PC-3 (cell line): ENCODE measurements at regions not wholly inside any gene's neighbourhood (a gene's known extent, or its start where the extent isn't known, plus 50 kb on each side); places are given as distances from the start of the nearest gene placed in this dataset.
A peak's percentile ranks its signal among the peaks of the same experiment; 100 is the strongest.

Source experiments
- ATAC-seq: fragments of 200-7000 bp; cut with Tn5 transposase; 2 replicates; pipeline ENCODE4 v1.9.1; 2020; ENCODE audit warnings: mild to moderate bottlenecking, moderate library complexity
- BruUV-seq: library from RNA; stranded (reverse); fragments of 400-500 nt; replicated peaks from 2 replicates; lab custom pipeline; 2021; lab: Mats Ljungman, UMichigan
- CTCF ChIA-PET: fragments of 300-600 bp; sonication (Branson Sonifier 250); formaldehyde crosslinking; loops from one replicate; lab custom pipeline; 2022; ENCODE audit warnings: antibody characterized with exemption; lab: Charles Lee
- POLR2A ChIA-PET: fragments of 300-600 bp; sonication (Branson Sonifier 250); formaldehyde crosslinking; loops from one replicate; lab custom pipeline; 2022; ENCODE audit warnings: antibody characterized with exemption; ENCODE audit not compliant: unreplicated experiment; lab: Charles Lee
- DNase-seq: peaks from one replicate; pipeline ENCODE4 v3.0.0-alpha.2; 2015
- H2AFZ ChIP-seq: fragments of 300-600 bp; sonication (generic); 2 replicates; pipeline ENCODE4 v1.6.0; 2016; ENCODE audit warnings: antibody characterized with exemption, low read length
- H3F3A ChIP-seq: fragments of 300-600 bp; sonication (generic); one replicate; pipeline ENCODE4 v1.6.0; 2017; ENCODE audit warnings: antibody characterized with exemption, low read length, control low read depth, mild to moderate bottlenecking; ENCODE audit not compliant: unreplicated experiment
- H3K27ac ChIP-seq: fragments of 300-600 bp; sonication (generic); 2 replicates; pipeline ENCODE4 v1.5.1; 2016; ENCODE audit warnings: mild to moderate bottlenecking, low read length
- H3K27me3 ChIP-seq: fragments of 300-600 bp; sonication (generic); 2 replicates; pipeline ENCODE4 v1.6.1; 2016; ENCODE audit warnings: low read length, mixed read lengths
- H3K36me3 ChIP-seq: fragments of 300-600 bp; sonication (generic); 2 replicates; pipeline ENCODE4 v1.6.1; 2016; ENCODE audit warnings: low read depth, mixed run types, low read length, mixed read lengths
- H3K4me1 ChIP-seq: fragments of 300-600 bp; sonication (generic); 2 replicates; pipeline ENCODE4 v1.5.1; 2016; ENCODE audit warnings: low read length; ENCODE audit not compliant: insufficient read depth
- H3K4me2 ChIP-seq: fragments of 300-600 bp; sonication (generic); 2 replicates; pipeline ENCODE4 v1.6.0; 2016; ENCODE audit warnings: low read length
- H3K4me3 ChIP-seq: fragments of 300-600 bp; sonication (generic); 2 replicates; pipeline ENCODE4 v1.5.1; 2016; ENCODE audit warnings: mild to moderate bottlenecking, low read length, mixed read lengths
- H3K79me2 ChIP-seq: fragments of 300-600 bp; sonication (generic); 2 replicates; pipeline ENCODE4 v1.6.1; 2017; ENCODE audit warnings: low read length, mixed read lengths
- H3K9ac ChIP-seq: fragments of 300-600 bp; sonication (generic); 2 replicates; pipeline ENCODE4 v1.6.0; 2016; ENCODE audit warnings: mild to moderate bottlenecking, low read length
- H3K9me2 ChIP-seq: fragments of 300-600 bp; sonication (generic); replicated peaks from 2 replicates; pipeline ENCODE4 v1.6.1; 2016; ENCODE audit warnings: mixed run types, low read length, mixed read lengths
- H3K9me3 ChIP-seq: fragments of 300-600 bp; sonication (generic); 2 replicates; pipeline ENCODE4 v1.6.1; 2016; ENCODE audit warnings: low read length, mixed read lengths
- H4K20me1 ChIP-seq: fragments of 300-600 bp; sonication (generic); 2 replicates; pipeline ENCODE4 v1.6.1; 2016; ENCODE audit warnings: low read length, mixed read lengths
- EZH2 ChIP-seq: fragments of 300-600 bp; sonication (generic); IDR thresholded peaks from one replicate; pipeline ENCODE4 v1.6.1; 2017; ENCODE audit warnings: antibody characterized with exemption, mild to moderate bottlenecking, low read length; ENCODE audit not compliant: unreplicated experiment
- EZH2phosphoT487 ChIP-seq: fragments of 300-600 bp; sonication (generic); IDR thresholded peaks from 2 replicates; pipeline ENCODE4 v1.6.1; 2018; ENCODE audit warnings: mild to moderate bottlenecking, antibody characterized with exemption, low read length, borderline replicate concordance
- intact Hi-C: fragments of 100-400 bp; cut with micrococcal nuclease; formaldehyde crosslinking; loops from 2 replicates; pipeline ENCODE4 v1.9.0; 2023
- TF ChIP-seq, protein P1 (sequence below): fragments of 300-600 bp; sonication (generic); conservative IDR thresholded peaks from 2 replicates; pipeline ENCODE4 v1.5.1; 2017; ENCODE audit warnings: antibody characterized with exemption, low read depth, mild to moderate bottlenecking, low read length

DNA sequence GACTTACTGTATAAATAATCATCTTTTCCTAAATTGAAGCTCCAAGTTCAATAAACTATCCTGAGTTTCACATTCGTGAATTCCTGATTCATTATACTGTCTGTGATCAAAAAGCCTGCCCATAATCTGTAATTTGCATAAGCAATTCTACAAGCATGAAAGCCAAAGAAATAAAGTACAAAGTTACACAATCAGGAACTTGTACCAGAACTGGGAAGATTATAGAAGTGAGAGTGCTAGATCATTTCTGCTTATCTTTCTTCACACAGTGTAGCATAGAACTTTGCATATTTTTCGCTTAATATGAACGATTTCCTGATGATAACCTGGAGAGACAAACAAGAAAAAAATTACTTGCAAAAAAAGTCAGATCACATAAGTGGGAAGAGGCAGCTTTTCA is 308.2 kb downstream of the C12orf50 start:
- no TSS peak for BruUV-seq
- intact Hi-C loops: no loop called here
- Histone ChIP-seq H3K27me3 (no peaks in the 10 kb centered on the region), H3K27ac (no peak overlapping the region), H3K79me2 (no peaks in the 10 kb centered on the region), H2AFZ (no peak overlapping the region), H3K4me1 (no peaks in the 10 kb centered on the region), H3K4me3 (no peak overlapping the region), H3K9me3 (no peaks in the 10 kb centered on the region), H3F3A (no peaks in the 10 kb centered on the region), H3K9me2 (no peaks in the 10 kb centered on the region), H3K9ac (no peak overlapping the region), H3K4me2 (no peak overlapping the region), H3K36me3 (no peaks in the 10 kb centered on the region), H4K20me1 (no peaks in the 10 kb centered on the region)
- ChIA-PET POLR2A (no interaction called here), CTCF (no interaction called here)
- TF ChIP-seq EZH2: no peak
- no peak for TF ChIP-seq EZH2phosphoT487
- TF ChIP-seq, protein P1, sequence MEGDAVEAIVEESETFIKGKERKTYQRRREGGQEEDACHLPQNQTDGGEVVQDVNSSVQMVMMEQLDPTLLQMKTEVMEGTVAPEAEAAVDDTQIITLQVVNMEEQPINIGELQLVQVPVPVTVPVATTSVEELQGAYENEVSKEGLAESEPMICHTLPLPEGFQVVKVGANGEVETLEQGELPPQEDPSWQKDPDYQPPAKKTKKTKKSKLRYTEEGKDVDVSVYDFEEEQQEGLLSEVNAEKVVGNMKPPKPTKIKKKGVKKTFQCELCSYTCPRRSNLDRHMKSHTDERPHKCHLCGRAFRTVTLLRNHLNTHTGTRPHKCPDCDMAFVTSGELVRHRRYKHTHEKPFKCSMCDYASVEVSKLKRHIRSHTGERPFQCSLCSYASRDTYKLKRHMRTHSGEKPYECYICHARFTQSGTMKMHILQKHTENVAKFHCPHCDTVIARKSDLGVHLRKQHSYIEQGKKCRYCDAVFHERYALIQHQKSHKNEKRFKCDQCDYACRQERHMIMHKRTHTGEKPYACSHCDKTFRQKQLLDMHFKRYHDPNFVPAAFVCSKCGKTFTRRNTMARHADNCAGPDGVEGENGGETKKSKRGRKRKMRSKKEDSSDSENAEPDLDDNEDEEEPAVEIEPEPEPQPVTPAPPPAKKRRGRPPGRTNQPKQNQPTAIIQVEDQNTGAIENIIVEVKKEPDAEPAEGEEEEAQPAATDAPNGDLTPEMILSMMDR: no peak
- DNase-seq (no peak), ATAC-seq (no peak)

DNA sequence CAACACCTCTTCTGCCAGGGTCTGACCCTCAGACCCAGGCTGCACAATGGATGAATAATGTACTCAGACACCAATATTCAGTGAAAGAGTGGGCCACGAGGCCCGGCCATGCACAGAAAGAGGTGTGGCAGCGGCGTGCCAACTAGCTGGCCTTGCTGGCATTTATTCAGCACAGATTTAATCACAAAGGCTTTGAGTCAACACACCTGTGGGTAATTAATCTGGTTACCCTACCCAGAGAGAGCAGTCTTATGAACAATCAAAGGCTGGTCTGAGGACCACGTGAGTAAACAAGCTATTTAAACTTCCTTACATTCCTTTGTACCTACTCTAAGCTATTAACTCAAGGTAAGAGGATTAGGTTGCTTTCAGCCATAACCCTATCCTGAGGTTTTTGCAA is 324.8 kb downstream of the C12orf50 start:
- Histone ChIP-seq H3K27me3 (no peaks in the 10 kb centered on the region), H2AFZ (no peak overlapping the region), H3K27ac (no peak overlapping the region), H3K36me3 (no peaks in the 10 kb centered on the region), H3K9ac (no peak overlapping the region), H3F3A (no peaks in the 10 kb centered on the region), H3K9me2 (no peaks in the 10 kb centered on the region), H3K9me3 (no peaks in the 10 kb centered on the region), H4K20me1 (no peaks in the 10 kb centered on the region), H3K4me3 (no peak overlapping the region), H3K79me2 (no peaks in the 10 kb centered on the region), H3K4me2 (no peak overlapping the region), H3K4me1 (0 out of 2 replicates have a peak, but pooled peaks cover 6% of the 10 kb centered on the region)
- peak; percentile 92 for ATAC-seq
- TF ChIP-seq, protein P1: no peak
- TF ChIP-seq EZH2phosphoT487 (no peak), EZH2 (no peak)
- ChIA-PET CTCF (no interaction called here), POLR2A (interaction anchor here (0.6 kb wide), 1 partner anchor 151 kb away, joined by 3 read pairs; no protein-coding TSS in a partner anchor)
- BruUV-seq: no TSS peak
- peak; percentile 73 for DNase-seq
- intact Hi-C loops: no loop called here

DNA sequence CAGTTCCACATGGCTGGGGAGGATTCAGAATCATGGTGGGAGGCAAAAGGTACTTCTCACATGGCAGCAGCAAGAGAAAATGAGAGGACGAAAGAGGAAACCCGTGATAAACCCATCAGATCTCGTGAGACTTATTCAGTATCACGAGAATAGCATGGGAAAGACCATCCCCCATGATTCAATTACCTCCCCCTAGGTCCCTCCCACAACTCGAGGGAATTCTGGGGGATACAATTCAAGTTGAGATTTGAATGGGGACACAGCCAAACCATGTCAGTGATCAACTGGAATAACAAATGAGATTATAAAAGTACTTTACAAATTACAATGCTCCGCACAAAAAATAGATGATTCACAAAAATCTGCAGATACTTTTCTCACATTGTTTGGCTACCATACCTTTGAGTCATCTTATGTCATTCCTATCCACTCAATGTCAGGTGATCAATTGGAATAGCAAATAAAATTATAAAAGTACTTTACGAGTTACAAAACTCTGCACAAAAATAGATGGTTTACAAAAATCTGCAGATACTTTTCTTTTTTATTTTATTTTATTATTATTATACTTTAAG is 338.9 kb downstream of the C12orf50 start:
- no peaks in the 10 kb centered on the region for H3K9me2 ChIP-seq
- H3F3A ChIP-seq: no peaks in the 10 kb centered on the region
- no peaks in the 10 kb centered on the region for H3K36me3 ChIP-seq
- intact Hi-C loops: no loop called here
- no peaks in the 10 kb centered on the region for H3K4me1 ChIP-seq
- peak; percentile 44 for DNase-seq
- H2AFZ ChIP-seq: no peak overlapping the region
- no peak overlapping the region for H3K4me3 ChIP-seq
- ATAC-seq: no peak
- BruUV-seq: no TSS peak
- CTCF ChIA-PET: no interaction called here
- no peak overlapping the region for H3K27ac ChIP-seq
- H3K27me3 ChIP-seq: no peaks in the 10 kb centered on the region
- POLR2A ChIA-PET: no interaction called here
- H4K20me1 ChIP-seq: no peaks in the 10 kb centered on the region
- no peaks in the 10 kb centered on the region for H3K9me3 ChIP-seq
- no peak overlapping the region for H3K4me2 ChIP-seq
- H3K9ac ChIP-seq: no peak overlapping the region
- TF ChIP-seq, protein P1: no peak
- TF ChIP-seq EZH2: no peak
- TF ChIP-seq EZH2phosphoT487: no peak
- H3K79me2 ChIP-seq: no peaks in the 10 kb centered on the region
